Activated CD8-positive, alpha-beta memory T cell treated with anti-CD3 and anti-CD28 coated beads, Interleukin-2, amount 50 U/mL, for 4 hours (primary cell): ENCODE measurements at regions not wholly inside any gene's neighbourhood (a gene's known extent, or its start where the extent isn't known, plus 50 kb on each side); places are given as distances from the start of the nearest gene placed in this dataset.
"Not testable (repeated sequence)": the region's sequence is repeated elsewhere in the genome, so short reads cannot be mapped to it uniquely, and the experiment has no call there.

Experiments
- DNase-seq: peaks from one replicate; pipeline ENCODE4 v3.0.0-alpha.2; 2020

DNA sequence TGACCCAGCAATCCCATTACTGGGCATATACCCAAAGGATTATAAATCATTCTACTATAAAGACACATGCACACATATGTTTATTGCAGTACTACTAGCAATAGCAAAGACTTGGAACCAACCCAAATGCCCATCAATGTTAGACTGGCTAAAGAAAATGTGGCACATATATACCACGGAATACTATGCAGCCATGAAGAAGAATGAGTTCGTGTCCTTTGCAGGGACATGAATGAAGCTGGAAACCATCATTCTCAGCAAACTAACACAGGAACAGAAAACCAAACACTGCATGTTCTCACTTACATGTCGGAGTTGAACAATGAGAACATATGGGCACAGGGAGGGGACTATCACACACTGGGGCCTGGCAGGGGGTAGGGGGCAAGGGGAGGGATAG, 183.0 kb downstream of the HACE1 start:
- not testable (repeated sequence) for DNase-seq

DNA sequence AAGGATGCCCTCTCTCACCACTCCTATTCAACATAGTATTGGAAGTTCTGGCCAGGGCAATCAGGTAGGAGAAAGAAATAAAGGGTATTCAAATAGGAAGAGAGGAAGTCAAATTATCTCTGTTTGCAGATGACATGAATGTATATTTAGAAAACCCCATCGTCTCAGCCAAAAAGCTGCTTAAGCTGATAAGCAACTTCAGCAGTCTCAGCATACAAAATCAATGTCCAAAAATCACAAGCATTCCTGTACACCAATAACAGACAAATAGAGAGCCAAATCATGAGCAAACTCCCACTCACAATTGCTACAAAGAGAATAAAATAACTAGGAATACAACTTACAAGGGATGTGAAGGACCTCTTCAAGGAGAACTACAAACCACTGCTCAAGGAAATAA, 184.6 kb downstream of the HACE1 start:
- DNase-seq = not testable (repeated sequence)

DNA sequence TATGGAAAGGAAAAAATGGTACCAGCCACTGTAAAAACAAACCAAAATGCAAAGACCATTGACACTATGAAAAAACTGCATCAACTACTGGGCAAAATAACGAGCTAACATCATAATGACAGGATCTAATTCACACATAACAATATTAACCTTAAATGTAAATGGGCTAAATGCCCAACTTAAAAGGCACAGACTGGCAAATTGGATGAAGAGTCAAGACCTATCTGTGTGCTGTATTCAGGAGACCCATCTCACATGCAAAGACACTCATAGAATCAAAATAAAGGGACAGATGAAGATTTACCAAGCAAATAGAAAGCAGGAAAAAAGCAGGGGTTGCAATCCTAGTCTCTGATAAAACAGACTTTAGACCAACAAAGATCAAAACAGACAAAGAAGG, 186.6 kb downstream of the HACE1 start:
- DNase-seq = not testable (repeated sequence)

DNA sequence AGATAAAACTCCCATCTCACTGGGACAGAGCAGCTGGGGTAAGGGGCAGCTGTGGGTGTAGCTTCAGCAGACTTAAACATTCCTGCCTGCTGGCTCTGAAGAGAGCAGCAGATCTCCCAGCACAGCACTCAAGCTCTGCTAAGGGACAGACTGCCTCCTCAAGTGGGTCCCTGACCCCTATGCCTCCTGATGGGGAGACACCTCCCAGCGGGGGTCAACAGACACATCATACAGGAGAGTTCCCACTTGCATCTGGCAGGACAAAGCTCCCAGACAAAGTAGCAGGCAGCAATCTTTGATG, 188.2 kb downstream of the HACE1 start:
- DNase-seq = not testable (repeated sequence)

DNA sequence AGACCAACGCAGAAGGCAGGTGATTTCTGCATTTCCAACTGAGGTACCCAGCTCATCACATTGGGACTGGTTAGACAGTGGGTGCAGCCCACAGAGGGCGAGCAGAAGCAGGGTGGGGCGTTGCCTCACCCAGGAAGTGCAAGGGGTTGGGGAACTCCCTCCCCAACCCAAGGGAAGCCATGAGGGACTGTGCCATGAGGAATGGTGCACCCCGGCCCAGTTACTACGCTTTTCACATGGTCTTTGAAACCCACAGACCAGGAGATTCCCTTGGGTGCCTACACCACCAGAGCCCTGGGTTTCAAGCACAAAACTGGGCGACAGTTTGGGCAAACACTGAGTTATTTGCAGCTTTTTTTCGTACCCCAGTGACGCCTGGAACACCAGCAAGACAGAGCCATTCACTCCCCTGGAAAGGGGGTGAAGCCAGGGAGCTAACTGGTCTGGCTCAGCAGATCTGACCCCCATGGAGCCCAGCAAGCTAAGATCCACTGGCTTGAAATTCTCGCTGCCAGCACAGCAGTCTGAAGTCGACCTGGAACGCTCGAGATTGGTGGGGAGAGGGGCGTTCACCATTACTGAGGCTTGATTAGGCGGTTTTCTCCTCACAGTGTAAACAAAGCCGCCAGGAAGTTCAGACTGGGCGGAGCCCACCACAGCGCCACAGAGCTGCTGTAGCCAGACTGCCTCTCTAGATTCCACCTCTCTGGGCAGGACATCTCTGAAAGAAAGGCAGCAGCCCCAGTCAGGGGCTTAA, 188.7 kb downstream of the HACE1 start:
- DNase-seq = not testable (repeated sequence)

DNA sequence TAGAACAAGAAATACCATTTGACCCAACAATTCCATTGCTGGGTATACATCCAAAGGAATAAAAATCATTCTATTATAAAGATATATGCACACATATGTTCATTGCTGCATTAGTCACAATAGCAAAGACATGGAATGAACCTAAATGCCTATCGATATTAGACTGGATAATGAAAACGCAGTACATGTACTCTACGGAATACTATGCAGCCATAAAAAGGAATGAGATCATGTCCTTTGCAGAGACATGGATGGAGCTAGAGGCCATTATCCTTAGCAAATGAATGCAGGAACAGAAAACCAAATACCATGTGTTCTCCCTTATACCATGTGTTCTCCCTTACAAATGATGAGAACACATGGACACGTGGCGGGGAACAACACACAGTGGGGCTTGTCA, 190.2 kb downstream of the HACE1 start:
- DNase-seq = no peak

DNA sequence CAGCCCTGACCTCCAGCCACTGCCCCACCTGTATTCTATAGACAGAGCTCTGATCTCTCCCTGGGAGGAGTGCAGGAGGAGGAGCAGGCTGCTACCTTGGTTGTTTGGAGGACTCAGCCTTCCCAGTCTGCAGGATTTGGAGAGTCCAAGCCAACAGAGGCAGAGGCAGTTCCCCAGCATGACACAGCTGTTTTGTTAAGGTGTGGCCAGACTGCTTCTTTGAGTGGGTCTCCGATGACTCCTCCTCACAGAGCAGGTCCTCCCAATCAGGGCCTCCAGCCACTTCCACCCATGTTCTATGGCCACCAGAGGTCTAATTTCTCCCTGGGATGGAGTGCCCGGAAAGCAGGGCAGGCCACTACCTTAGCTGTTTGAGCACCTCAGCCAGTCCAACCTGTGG, 203.5 kb downstream of the HACE1 start:
- no peak for DNase-seq

DNA sequence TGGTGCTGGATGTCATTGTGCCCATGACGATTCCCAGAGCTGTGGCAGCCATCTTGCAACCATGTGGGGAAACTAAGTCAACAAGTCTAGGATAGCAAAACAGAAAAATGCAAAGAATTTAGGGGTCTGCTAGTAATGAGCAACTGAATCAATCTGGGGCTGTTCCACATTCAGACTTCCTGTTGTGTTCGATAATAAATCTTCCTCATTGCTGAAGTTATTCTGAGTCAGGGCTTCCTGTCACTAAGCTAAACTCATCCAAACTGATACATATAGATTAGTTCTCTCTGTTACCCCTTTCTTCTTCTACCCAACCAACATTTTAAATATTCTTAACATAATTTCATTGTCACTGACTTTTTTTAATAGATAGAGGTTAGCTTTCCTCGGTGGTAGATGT, 205.9 kb downstream of the HACE1 start:
- DNase-seq = no peak

DNA sequence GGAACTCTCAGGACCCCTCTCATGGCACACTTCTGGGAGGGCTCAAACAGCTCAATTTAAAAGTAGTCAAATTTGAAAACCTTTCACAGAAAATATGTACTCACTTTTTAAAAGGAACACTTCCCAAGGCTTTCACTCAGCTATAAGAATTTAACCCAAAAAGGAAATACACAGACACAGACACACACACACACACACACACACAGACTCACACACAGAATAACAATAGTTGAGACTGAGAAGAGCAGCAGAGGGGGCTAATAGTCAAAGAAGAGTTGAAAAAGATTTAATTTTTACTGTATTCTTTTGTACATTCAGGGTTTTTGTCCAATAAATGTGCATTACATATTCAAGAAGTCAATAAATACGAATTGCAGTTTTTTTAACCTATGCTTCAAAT, 211.4 kb downstream of the HACE1 start:
- no peak for DNase-seq

DNA sequence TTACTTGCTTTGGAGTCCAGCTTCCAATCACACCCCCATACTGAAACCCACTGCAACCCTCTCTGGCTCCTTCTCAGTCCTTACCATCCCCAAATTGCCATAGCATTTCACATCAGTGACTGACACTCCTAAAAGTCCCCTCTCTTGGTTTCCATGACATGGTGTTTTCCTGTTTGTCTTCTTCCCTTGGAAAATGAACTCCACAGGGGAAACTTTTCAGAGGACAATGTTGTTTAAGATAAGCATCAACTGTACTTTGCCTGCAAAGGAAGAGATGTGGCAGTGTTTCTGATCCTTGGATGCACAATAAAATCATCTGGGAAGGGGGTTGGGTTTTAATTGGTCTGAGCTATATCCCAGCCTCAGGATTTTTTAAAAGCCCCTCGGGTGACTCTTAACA, 214.9 kb downstream of the HACE1 start:
- DNase-seq = no peak

DNA sequence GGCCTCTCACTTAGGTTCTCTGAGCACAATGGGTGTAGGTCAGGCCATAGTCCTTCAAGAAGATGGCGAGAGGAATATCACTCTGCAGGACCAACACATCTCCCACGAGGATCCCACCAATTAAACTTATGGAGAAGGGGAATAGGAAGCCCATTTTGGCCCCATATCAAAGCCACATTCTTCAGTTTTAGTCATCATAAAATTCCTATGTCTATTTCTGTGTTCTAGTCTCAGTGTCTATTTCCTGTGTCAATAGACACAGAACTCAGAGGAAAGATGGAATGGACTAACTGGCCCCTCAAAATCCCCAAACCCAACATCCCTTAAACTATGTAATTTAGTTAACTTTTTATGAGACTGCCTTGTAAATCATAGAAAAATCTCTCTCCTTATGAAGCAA, 216.8 kb downstream of the HACE1 start:
- DNase-seq = no peak

DNA sequence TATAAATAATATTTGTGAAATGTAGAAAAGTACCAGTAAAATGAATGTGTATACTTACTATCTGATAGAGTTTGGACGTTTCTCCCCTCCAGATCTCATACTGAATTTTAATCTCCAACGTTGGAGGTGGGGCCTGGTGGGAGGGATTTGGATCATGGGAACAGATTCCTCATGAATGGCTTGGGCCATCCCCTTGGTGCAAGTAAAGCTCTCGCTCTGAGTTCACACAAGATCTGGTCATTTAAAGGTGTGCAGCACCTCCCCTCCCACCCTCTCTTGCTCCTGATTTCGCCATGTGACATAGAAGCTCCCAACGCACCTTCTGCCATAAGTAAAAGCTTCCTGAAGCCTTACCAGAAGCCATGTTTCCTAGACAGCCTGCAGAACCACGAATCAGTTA, 219.0 kb downstream of the HACE1 start:
- no peak for DNase-seq

DNA sequence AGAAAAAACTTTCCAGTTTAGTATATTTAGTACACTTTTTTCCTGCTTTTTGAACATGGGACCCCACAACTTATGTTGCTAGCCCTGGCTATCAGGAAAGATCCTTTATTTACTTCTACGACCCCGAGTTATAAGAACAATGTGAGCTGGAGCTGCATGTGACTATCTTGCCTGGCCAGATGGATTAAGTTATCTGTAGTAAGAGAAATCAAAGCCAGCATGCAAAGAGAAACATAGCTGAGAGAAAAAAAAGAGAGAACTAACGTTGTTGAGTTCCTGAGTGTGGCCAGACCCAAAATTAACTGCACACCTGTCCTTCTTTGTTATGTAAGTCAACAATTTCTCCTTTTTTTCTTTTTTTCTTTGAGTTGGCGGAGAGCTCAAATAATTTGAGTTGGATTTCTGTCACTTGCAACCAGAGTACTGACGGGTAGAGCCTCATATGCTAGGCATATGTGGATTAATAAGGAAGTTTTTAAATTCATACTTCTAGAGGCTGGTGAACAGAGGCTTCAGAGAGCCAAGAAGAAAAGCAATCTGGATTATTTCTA, 219.5 kb downstream of the HACE1 start:
- no peak for DNase-seq

DNA sequence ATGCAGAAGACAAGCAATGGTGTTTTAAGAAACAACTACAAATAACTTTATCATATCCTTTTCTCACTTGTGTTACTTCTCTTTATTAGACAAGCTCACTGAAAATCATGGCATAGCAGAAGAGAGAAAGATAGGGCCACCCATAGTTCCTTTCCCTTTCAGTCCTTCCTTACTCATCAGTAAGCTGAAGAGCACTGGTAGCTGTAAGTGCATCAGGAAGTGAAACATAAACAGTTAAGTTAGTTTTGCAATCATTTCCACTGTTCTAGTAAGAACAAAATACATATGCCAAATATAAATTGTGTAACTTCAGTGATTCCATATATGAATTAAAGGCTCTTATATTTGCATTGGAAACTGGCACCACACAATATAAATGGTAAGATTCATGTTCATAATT, 220.1 kb downstream of the HACE1 start:
- DNase-seq = no peak

DNA sequence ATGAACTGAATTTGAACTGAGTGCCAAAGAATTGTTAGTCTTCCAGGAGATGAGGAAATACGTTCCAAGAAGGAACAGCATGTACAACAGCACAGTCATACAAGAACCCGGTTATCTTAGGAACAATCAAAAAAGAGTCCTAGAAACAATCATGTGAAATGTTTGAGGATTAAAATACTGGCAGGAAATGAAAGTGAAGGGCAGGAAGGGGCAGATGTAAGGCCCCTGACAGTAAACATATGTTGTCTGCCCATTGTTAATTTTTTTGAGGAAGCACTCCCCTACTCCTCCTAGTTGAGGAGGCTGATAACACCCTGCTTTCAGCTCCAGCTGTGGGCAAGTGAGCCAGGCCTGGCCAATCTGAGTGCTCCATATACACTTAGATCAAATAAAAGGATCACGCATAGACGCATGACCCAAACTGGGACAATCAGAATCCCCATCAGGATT, 220.9 kb downstream of the HACE1 start:
- no peak for DNase-seq

DNA sequence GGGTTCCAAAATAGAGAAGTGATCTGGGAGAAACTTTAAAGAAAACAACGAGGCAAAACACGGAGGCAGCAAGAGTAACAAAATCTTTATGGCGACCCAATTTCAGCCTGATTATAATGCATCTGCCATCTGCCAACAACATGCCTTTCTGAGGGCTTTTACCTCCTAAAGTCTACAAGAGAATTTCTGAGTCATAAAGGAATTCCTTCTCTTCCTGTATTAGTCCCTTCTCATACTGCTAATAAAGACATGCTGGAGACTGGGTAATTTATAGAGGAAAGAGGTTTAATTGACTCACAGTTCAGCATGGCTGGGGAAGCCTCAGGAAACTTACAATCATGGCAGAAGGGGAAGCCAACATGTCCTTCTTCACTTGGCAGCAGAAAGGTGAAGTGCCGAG, 226.6 kb downstream of the HACE1 start:
- DNase-seq = no peak

DNA sequence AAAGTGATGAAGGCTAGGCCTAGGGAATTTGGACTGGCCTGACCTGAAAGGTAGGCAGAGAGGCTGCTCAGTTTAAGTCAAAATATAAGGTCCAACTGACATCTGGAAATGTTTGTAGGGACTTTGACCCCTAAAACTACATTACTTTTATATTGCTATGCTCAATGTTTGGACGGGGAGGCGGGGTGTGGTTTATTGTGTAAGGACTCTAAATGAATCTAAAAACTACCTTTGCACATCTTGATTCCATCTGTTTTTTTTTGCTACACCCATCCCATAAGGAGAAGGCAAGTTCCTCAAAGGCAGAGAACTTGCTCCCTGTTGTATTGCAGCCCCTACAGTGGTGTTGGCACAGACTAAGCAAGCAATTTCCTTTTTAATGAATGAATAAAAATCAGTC, 227.1 kb downstream of the HACE1 start:
- DNase-seq = no peak

DNA sequence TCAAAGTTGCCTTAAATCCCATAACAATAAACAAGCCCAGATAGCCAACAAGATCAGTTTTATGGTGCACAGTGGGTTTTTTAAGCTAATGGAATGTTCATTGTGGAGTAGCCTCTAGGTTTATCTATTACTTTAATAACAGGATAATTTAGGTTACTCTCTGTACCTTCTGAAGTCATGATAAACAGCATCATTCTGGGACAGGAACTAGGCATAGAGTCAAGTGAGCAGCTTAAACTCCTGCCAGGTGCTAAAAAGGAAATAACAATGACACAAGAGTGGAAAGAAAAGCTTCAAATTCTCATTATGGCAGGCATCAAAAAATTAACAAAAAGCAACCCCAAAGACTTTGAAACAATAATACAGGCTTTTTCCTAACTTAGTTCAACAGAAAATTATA, 228.8 kb downstream of the HACE1 start:
- DNase-seq = no peak

DNA sequence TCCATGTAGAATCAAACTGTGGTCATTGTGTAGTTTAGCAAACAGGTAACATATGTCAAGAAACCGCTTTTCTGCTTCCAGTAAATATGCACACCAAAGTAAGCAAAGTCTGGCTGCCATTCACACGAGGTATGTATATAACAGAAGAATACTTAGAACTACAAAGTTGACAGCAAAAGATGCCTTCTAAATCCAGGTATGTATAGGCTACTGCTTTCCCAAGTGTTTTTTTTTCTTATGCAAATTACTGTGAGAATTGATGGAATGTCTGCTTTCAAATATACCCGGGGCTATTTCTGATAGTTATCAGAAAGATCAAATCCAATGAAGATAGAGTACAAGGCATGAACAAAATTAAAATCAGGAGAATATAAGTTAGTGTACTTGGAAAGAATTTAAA, 229.2 kb downstream of the HACE1 start:
- DNase-seq = no peak

DNA sequence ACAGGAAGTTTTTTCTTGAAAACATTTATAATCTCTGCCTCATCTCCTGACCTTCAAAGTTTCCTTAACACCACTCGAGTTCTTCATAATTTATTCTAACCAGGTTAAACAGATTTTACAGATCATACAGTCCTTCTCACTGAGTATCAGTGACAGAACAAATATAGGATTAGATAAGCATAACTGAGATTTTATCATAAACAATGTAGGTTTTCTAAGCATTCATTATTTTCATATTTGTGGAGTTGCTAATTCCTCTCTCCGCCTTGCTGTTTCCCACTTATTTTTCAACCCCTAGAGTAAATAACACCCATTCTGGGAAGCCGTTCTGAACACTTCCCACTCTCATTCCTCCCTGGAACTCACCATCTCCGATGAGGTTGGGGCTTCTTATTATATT, 229.9 kb downstream of the HACE1 start:
- DNase-seq = no peak

DNA sequence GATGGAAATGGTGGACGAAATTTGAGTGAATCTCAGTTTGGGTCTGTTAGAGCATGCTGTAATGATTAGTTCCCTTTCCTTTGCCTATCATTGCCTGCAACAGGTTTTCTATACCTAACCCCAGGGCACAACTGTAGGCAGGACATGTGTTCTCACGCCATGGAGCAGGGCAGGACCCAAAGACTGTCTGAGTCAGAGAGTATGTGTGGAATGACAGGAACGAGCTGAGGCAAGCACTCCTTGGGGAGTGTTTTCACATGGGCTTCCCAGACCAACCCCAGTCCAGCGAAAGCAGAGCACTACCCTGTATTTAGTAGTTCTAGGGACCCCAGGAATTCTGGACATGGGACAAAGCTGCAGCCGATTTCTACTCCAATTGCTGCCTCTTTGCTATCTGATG, 234.2 kb downstream of the HACE1 start:
- no peak for DNase-seq

DNA sequence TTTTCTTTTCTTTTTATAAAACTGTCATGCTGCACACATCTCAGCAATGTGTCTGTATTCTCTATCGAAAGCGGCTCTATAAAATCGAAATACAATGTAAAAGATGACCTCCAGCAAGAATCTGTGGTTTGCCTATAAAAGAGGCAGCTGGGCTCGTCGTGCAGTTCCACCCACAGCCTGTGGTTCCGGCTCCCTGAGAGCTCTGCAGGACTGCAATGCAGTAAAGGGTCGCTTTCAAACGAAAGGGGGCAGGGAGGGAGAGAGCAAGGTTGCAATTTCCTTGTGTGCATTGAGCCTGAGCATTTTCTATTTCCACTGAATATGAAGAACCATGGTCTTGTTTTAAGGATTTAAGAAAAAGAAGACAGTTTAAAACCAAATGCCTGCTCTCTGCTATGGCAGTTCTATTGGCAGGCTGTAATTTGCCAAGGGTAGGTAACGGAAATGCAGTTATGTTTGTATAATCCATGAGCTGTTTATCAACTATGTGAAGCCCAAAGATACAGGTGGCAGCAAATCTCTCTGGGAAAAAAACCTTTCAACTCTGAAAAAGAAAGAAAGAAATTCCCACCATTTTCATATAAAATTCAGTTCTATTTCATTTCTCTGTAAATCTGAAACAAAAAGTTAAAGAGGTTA, 236.5 kb downstream of the HACE1 start:
- DNase-seq = no peak

DNA sequence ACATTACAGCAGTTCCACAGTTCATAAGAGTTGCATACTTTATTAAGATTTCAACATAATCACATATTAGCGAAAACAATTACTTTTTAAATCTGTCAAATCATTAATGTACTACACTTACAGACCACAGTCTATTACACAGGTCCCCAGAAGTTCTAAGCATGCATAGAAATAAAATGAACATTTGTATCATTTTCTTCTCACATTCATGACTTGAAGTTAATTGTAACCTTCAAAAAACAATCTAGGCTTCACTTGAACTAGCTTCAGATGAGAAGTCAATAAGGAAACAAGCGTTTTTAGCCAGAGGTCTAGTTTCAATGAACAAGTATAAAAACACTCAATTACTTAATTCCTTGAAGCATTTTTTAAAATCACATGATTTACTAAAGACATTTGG, 238.3 kb downstream of the HACE1 start:
- no peak for DNase-seq

DNA sequence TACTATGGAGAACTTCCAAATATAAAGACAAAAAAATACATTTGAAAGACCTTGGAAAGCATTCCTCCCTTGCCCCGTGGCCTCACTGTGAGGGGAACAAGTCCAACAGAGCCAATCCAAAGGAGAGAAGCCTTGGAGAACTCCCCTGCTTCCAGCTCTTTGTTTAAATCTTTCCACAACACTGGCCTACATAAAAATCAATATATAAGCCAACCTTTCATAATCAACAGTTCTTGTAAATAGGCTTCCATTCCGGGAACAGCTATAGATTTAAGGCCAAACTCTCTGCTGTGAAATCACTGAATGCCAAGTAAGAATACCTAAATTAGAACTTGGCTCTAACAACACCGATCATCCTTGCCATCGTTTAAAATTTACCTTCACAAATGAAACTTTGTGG, 242.1 kb downstream of the HACE1 start:
- DNase-seq = no peak

DNA sequence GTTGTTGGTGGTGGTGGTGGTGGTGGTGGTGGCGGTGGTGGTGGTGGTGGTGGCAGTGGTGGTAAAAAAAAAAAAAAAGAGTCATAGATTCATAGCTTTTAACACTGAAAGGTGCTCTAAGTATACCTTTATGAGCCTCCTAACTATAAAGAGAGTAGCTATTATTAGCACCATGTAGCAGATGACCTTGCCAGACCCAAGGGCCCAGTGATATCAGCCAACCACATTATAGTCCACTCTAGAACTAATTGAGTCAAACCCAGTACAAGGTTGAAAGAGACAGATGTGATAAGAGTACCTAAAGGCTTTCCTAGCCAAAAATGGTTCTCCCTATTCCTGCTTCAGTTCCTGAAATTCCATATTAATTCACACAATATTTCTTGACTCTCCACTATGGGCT, 245.3 kb downstream of the HACE1 start:
- DNase-seq = no peak
